OCI-LY3 (cell line): ENCODE measurements at regions not wholly inside any gene's neighbourhood (a gene's known extent, or its start where the extent isn't known, plus 50 kb on each side); places are given as distances from the start of the nearest gene placed in this dataset.

Experiments used
- H2AFZ ChIP-seq: fragments of 200-600, 300-600 bp; shearing (Covaris generic); 2 replicates; pipeline ENCODE4 v1.6.0; 2014; ENCODE audit warnings: antibody characterized with exemption, low read depth, low read length
- H3K27ac ChIP-seq: fragments of 200-600, 300-600 bp; sonication (generic); 2 replicates; pipeline ENCODE4 v1.5.1; 2014; ENCODE audit warnings: mild to moderate bottlenecking, low read length, moderate library complexity, mixed read lengths
- H3K27me3 ChIP-seq: fragments of 200-600, 300-600 bp; sonication (generic); 2 replicates; pipeline ENCODE4 v1.6.1; 2014; ENCODE audit warnings: low read depth, low read length, mixed read lengths
- H3K36me3 ChIP-seq: fragments of 200-600, 300-600 bp; sonication (generic); replicated peaks from 2 replicates; pipeline ENCODE3; 2014; ENCODE audit warnings: low read depth, low read length, mixed read lengths
- H3K4me1 ChIP-seq: fragments of 300-600, 200-600 bp; sonication (generic); 2 replicates; pipeline ENCODE4 v1.6.1; 2014; ENCODE audit warnings: low read length, mixed read lengths
- H3K4me2 ChIP-seq: fragments of 200-600, 300-600 bp; sonication (generic); 2 replicates; pipeline ENCODE4 v1.6.1; 2014; ENCODE audit warnings: low read length, mixed read lengths
- H3K4me3 ChIP-seq: fragments of 300-600, 200-600 bp; sonication (generic); 2 replicates; pipeline ENCODE4 v1.5.1; 2014; ENCODE audit warnings: antibody characterized with exemption, mild to moderate bottlenecking, low read length, moderate library complexity
- H3K79me2 ChIP-seq: fragments of 300-600, 200-600 bp; shearing (Covaris generic); 2 replicates; pipeline ENCODE4 v1.6.1; 2014; ENCODE audit warnings: mild to moderate bottlenecking, low read length, mixed read lengths
- H3K9ac ChIP-seq: fragments of 300-600, 200-600 bp; shearing (Covaris generic); 2 replicates; pipeline ENCODE4 v1.6.0; 2014; ENCODE audit warnings: mild to moderate bottlenecking, low read length, moderate library complexity
- H3K9me3 ChIP-seq: fragments of 200-600, 300-600 bp; shearing (Covaris generic); 2 replicates; pipeline ENCODE4 v1.6.1; 2014; ENCODE audit warnings: low read length, mixed read lengths; ENCODE audit not compliant: insufficient read depth
- H4K20me1 ChIP-seq: fragments of 200-600, 300-600 bp; sonication (generic); 2 replicates; pipeline ENCODE4 v1.6.1; 2016; ENCODE audit warnings: low read length, mixed read lengths; ENCODE audit not compliant: insufficient read depth
- CTCF ChIP-seq: fragments of 200-600, 300-600 bp; sonication (generic); IDR thresholded peaks from 2 replicates; pipeline ENCODE4 v1.5.1; 2014; ENCODE audit warnings: antibody characterized with exemption, low read length, low read depth
- EZH2phosphoT487 ChIP-seq: fragments of 200-600 bp; shearing (Covaris generic); IDR thresholded peaks from 2 replicates; pipeline ENCODE4 v1.6.1; 2018; ENCODE audit warnings: antibody characterized with exemption, mixed run types, low read depth

GRCh38 chr1:30186586-30186985 lies 536.8 kb downstream of the MATN1 start:
- Histone ChIP-seq H4K20me1 (no peaks in the 10 kb centered on the region), H3K27me3 (no peaks in the 10 kb centered on the region), H2AFZ (no peak overlapping the region), H3K4me3 (no peak overlapping the region), H3K4me1 (no peaks in the 10 kb centered on the region), H3K4me2 (no peak overlapping the region), H3K9ac (no peak overlapping the region), H3K27ac (no peak overlapping the region), H3K79me2 (no peaks in the 10 kb centered on the region), H3K9me3 (no peaks in the 10 kb centered on the region), H3K36me3 (no peaks in the 10 kb centered on the region)
- TF ChIP-seq CTCF (no peak), EZH2phosphoT487 (no peak)

- H3K4me1 ChIP-seq, result no peaks in the 10 kb centered on the region
- no peaks in the 10 kb centered on the region for H4K20me1 ChIP-seq
These were observed 537.6 kb downstream of the MATN1 start for GRCh38 chr1:30185809-30186208.

GRCh38 chr1:30185313-30185712 lies 538.1 kb downstream of the MATN1 start:
- TF ChIP-seq CTCF (no peak), EZH2phosphoT487 (no peak)
- Histone ChIP-seq H3K4me1 (no peaks in the 10 kb centered on the region), H3K27me3 (no peaks in the 10 kb centered on the region), H3K9ac (no peak overlapping the region), H3K36me3 (no peaks in the 10 kb centered on the region), H3K9me3 (no peaks in the 10 kb centered on the region), H3K4me2 (no peak overlapping the region), H4K20me1 (no peaks in the 10 kb centered on the region), H2AFZ (no peak overlapping the region), H3K79me2 (no peaks in the 10 kb centered on the region), H3K4me3 (no peak overlapping the region), H3K27ac (no peak overlapping the region)

More at GRCh38 chr1:30185809-30186208, 537.6 kb downstream of the MATN1 start:
- Histone ChIP-seq H2AFZ (no peak overlapping the region), H3K36me3 (no peaks in the 10 kb centered on the region), H3K27ac (no peak overlapping the region), H3K27me3 (no peaks in the 10 kb centered on the region), H3K79me2 (no peaks in the 10 kb centered on the region), H3K9ac (no peak overlapping the region), H3K4me2 (no peak overlapping the region), H3K9me3 (no peaks in the 10 kb centered on the region), H3K4me3 (no peak overlapping the region)
- TF ChIP-seq EZH2phosphoT487 (no peak), CTCF (no peak)

GRCh38 chr1:30184393-30185141 lies 538.8 kb downstream of the MATN1 start:
- Histone ChIP-seq H3K27me3 (no peaks in the 10 kb centered on the region), H3K4me3 (no peak overlapping the region), H3K9me3 (no peaks in the 10 kb centered on the region), H2AFZ (no peak overlapping the region), H3K4me2 (no peak overlapping the region), H3K27ac (no peak overlapping the region), H4K20me1 (no peaks in the 10 kb centered on the region), H3K36me3 (no peaks in the 10 kb centered on the region), H3K79me2 (no peaks in the 10 kb centered on the region), H3K4me1 (no peaks in the 10 kb centered on the region), H3K9ac (no peak overlapping the region)
- no peak for TF ChIP-seq EZH2phosphoT487
- TF ChIP-seq CTCF, result no peak
